ENCODE measurements at regions not wholly inside any gene's neighbourhood (a gene's known extent, or its start where the extent isn't known, plus 50 kb on each side); places are given as distances from the start of the nearest gene placed in this dataset.

GRCh38 chr2:122868646-122869275 lies 1113.3 kb downstream of the TSN start:
- Histone ChIP-seq H3K27ac (no peak overlapping the region), H3K36me3 (no peaks in the 10 kb centered on the region), H3F3A (ENCODE audit: low read depth) (no peaks in the 10 kb centered on the region), H3K4me2 (no peak overlapping the region), H3K9ac (no peak overlapping the region), H3K9me3 (ENCODE audit: low read depth) (no peaks in the 10 kb centered on the region), H3K4me1 (no peaks in the 10 kb centered on the region), H3K4me3 (no peak overlapping the region), H3K27me3 (no peaks in the 10 kb centered on the region), H3K79me2 (ENCODE audit: low read depth) (no peaks in the 10 kb centered on the region), H2AFZ (replicated peaks) (no peak overlapping the region), H4K20me1 (ENCODE audit: low read depth) (no peaks in the 10 kb centered on the region)
- TF ChIP-seq EZH2 (IDR thresholded peaks at IDR 0.05) (no peak), CTCF (IDR thresholded peaks at IDR 0.05) (no peak), EZH2phosphoT487 (IDR thresholded peaks at IDR 0.05) (no peak)
- H3K27me3 Mint-ChIP-seq (ENCODE audit: insufficient read depth, low read depth) = peaks cover 6% of the 10 kb centered on the region
- no peak for DNase-seq (ENCODE audit: low spot score)
- no peak overlapping the region for H3K27ac Mint-ChIP-seq
- no peak overlapping the region for H3K4me3 Mint-ChIP-seq
- peaks cover 13% of the 10 kb centered on the region for H3K4me1 Mint-ChIP-seq
- H3K9me3 Mint-ChIP-seq = no peaks in the 10 kb centered on the region
- no peaks in the 10 kb centered on the region for H3K36me3 Mint-ChIP-seq

GRCh38 chr2:122873951-122874350 lies 1118.5 kb downstream of the TSN start:
- no peaks in the 10 kb centered on the region for H3K36me3 ChIP-seq
- no peak overlapping the region for H3K9ac ChIP-seq
- no peak overlapping the region for H2AFZ ChIP-seq (replicated peaks)
- H3K4me3 Mint-ChIP-seq = no peak overlapping the region
- no peak overlapping the region for H3K27ac ChIP-seq
- H3K27ac Mint-ChIP-seq = no peak overlapping the region
- H3K27me3 ChIP-seq = no peaks in the 10 kb centered on the region
- no peaks in the 10 kb centered on the region for H3K9me3 Mint-ChIP-seq
- no peak for TF ChIP-seq EZH2 (IDR thresholded peaks at IDR 0.05)
- no peak for TF ChIP-seq CTCF (IDR thresholded peaks at IDR 0.05)
- no peak for TF ChIP-seq EZH2phosphoT487 (IDR thresholded peaks at IDR 0.05)
- no peak for DNase-seq (ENCODE audit: low spot score)
- H3K4me2 ChIP-seq = no peak overlapping the region
- no peaks in the 10 kb centered on the region for H3K79me2 ChIP-seq (ENCODE audit: low read depth)
- no peaks in the 10 kb centered on the region for H3K36me3 Mint-ChIP-seq
- no peak overlapping the region for H3K4me3 ChIP-seq
- peaks cover 2% of the 10 kb centered on the region for H3K27me3 Mint-ChIP-seq (ENCODE audit: insufficient read depth, low read depth)
- no peaks in the 10 kb centered on the region for H4K20me1 ChIP-seq (ENCODE audit: low read depth)
- no peaks in the 10 kb centered on the region for H3K4me1 ChIP-seq
- no peaks in the 10 kb centered on the region for H3K9me3 ChIP-seq (ENCODE audit: low read depth)
- no peaks in the 10 kb centered on the region for H3F3A ChIP-seq (ENCODE audit: low read depth)
- H3K4me1 Mint-ChIP-seq = no peaks in the 10 kb centered on the region

GRCh38 chr2:122875091-122875865 lies 1119.8 kb downstream of the TSN start:
- H3K36me3 Mint-ChIP-seq = no peaks in the 10 kb centered on the region
- DNase-seq (ENCODE audit: low spot score) = no peak
- H3K4me2 ChIP-seq = no peak overlapping the region
- no peak overlapping the region for H3K4me3 ChIP-seq
- peaks cover 2% of the 10 kb centered on the region for H3K27me3 Mint-ChIP-seq (ENCODE audit: insufficient read depth, low read depth)
- no peaks in the 10 kb centered on the region for H3K27me3 ChIP-seq
- no peak overlapping the region for H3K27ac ChIP-seq
- H3K4me1 Mint-ChIP-seq = no peaks in the 10 kb centered on the region
- H3K9ac ChIP-seq = no peak overlapping the region
- H3K27ac Mint-ChIP-seq = no peak overlapping the region
- H3K9me3 ChIP-seq (ENCODE audit: low read depth) = no peaks in the 10 kb centered on the region
- H3K4me1 ChIP-seq = no peaks in the 10 kb centered on the region
- no peak overlapping the region for H3K4me3 Mint-ChIP-seq
- H3F3A ChIP-seq (ENCODE audit: low read depth) = no peaks in the 10 kb centered on the region
- no peaks in the 10 kb centered on the region for H3K36me3 ChIP-seq
- H2AFZ ChIP-seq (replicated peaks) = no peak overlapping the region
- H3K9me3 Mint-ChIP-seq = no peaks in the 10 kb centered on the region
- H3K79me2 ChIP-seq (ENCODE audit: low read depth) = no peaks in the 10 kb centered on the region
- TF ChIP-seq EZH2 (IDR thresholded peaks at IDR 0.05) = no peak
- TF ChIP-seq EZH2phosphoT487 (IDR thresholded peaks at IDR 0.05) = no peak
- TF ChIP-seq CTCF (IDR thresholded peaks at IDR 0.05) = no peak
- no peaks in the 10 kb centered on the region for H4K20me1 ChIP-seq (ENCODE audit: low read depth)

Data from neural progenitor cell (in vitro differentiated cells).